GM23338 (cell line): ENCODE measurements at regions not wholly inside any gene's neighbourhood (a gene's known extent, or its start where the extent isn't known, plus 50 kb on each side); places are given as distances from the start of the nearest gene placed in this dataset.

Experiments used
- ATAC-seq: fragments of 200-7000 bp; cut with Tn5 transposase; 3 replicates; pipeline ENCODE4 v1.9.1; 2020
- DNase-seq: peaks from one replicate; pipeline ENCODE4 v3.0.0-alpha.2; 2015; ENCODE audit warnings: low spot score
- H2AFZ ChIP-seq: fragments of 200-600 bp; sonication (generic); 2 replicates; pipeline ENCODE4 v1.8.0; 2016; ENCODE audit warnings: antibody characterized with exemption, mild to moderate bottlenecking, moderate library complexity
- H3F3A ChIP-seq: fragments of 200-600 bp; sonication (generic); replicated peaks from 2 replicates; pipeline ENCODE4 v1.8.0; 2017; ENCODE audit warnings: antibody characterized with exemption, mixed run types, low read depth
- H3K27ac ChIP-seq: fragments of 200-600 bp; sonication (generic); 2 replicates; pipeline ENCODE4 v1.6.1; 2016; ENCODE audit warnings: low read depth
- H3K27me3 ChIP-seq: fragments of 200-600 bp; sonication (generic); 2 replicates; pipeline ENCODE4 v1.8.0; 2016; ENCODE audit warnings: mild to moderate bottlenecking, mixed run types, moderate library complexity; ENCODE audit not compliant: insufficient read depth
- H3K36me3 ChIP-seq: fragments of 200-600 bp; sonication (generic); 2 replicates; pipeline ENCODE4 v1.8.0; 2016; ENCODE audit warnings: mild to moderate bottlenecking; ENCODE audit not compliant: insufficient read depth
- H3K4me1 ChIP-seq: fragments of 200-600 bp; sonication (generic); 2 replicates; pipeline ENCODE4 v1.8.0; 2016; ENCODE audit warnings: mild to moderate bottlenecking, moderate library complexity; ENCODE audit not compliant: insufficient read depth
- H3K4me2 ChIP-seq: fragments of 200-600 bp; sonication (generic); 2 replicates; pipeline ENCODE4 v1.7.1; 2017; ENCODE audit warnings: mixed run types
- H3K4me3 ChIP-seq: fragments of 200-600 bp; sonication (generic); 2 replicates; pipeline ENCODE4 v1.6.1; 2016; ENCODE audit warnings: mixed run types
- H3K79me2 ChIP-seq: fragments of 200-600 bp; sonication (generic); replicated peaks from 2 replicates; pipeline ENCODE4 v1.8.0; 2017; ENCODE audit warnings: mild to moderate bottlenecking; ENCODE audit not compliant: insufficient read depth
- H3K9me2 ChIP-seq: fragments of 200-600 bp; sonication (generic); 2 replicates; pipeline ENCODE4 v1.8.0; 2017; ENCODE audit not compliant: insufficient read depth
- H4K20me1 ChIP-seq: fragments of 200-600 bp; sonication (generic); replicated peaks from 2 replicates; pipeline ENCODE4 v1.8.0; 2017; ENCODE audit warnings: mild to moderate bottlenecking; ENCODE audit not compliant: insufficient read depth
- H3K27ac Mint-ChIP-seq: 2 replicates; pipeline ENCODE4 v1.8.0; 2020; ENCODE audit warnings: inconsistent platforms, mild to moderate bottlenecking, moderate library complexity, mixed read lengths
- H3K27me3 Mint-ChIP-seq: 3 replicates; pipeline ENCODE4 v1.8.0; 2022; ENCODE audit warnings: low read depth, mild to moderate bottlenecking, moderate library complexity, mixed read lengths, inconsistent platforms; ENCODE audit not compliant: insufficient read depth, poor library complexity
- H3K36me3 Mint-ChIP-seq: 3 replicates; pipeline ENCODE4 v1.8.0; 2021; ENCODE audit warnings: low read depth, mild to moderate bottlenecking, inconsistent platforms, moderate library complexity, mixed read lengths
- H3K4me1 Mint-ChIP-seq: 3 replicates; pipeline ENCODE4 v1.8.0; 2020; ENCODE audit warnings: mild to moderate bottlenecking, inconsistent platforms, mixed read lengths
- H3K4me3 Mint-ChIP-seq: 3 replicates; pipeline ENCODE4 v1.8.0; 2021; ENCODE audit warnings: moderate library complexity, mild to moderate bottlenecking, inconsistent platforms, mixed read lengths
- H3K9me3 Mint-ChIP-seq: 3 replicates; pipeline ENCODE4 v1.8.0; 2020; ENCODE audit warnings: moderate library complexity, mild to moderate bottlenecking, inconsistent platforms, mixed read lengths
- CREB1 ChIP-seq: fragments of 250-450 bp; sonication (Bioruptor Pico); IDR thresholded peaks from 2 replicates; pipeline ENCODE4 v1.5.0; 2020; ENCODE audit warnings: low read depth, mild to moderate bottlenecking, moderate library complexity
- CTCF ChIP-seq, 2 experiments: fragments of 200-600 bp in 1 of 2; sonication (generic) in 1 of 2; conservative IDR thresholded peaks; 2 replicates each; pipeline versions ENCODE4 v1.5.1 to v1.6.1; 2016 to 2017; ENCODE audit warnings: antibody characterized with exemption in 2 of 2, low read depth in 2 of 2, mild to moderate bottlenecking in 2 of 2, moderate library complexity in 1 of 2
- ETS1 ChIP-seq: IDR thresholded peaks from 2 replicates; pipeline ENCODE4 v1.6.1; 2016; ENCODE audit warnings: antibody characterized with exemption
- EZH2 ChIP-seq: fragments of 200-600 bp; sonication (generic); IDR thresholded peaks from one replicate; pipeline ENCODE4 v1.8.0; 2017; ENCODE audit warnings: antibody characterized with exemption, mild to moderate bottlenecking, low read depth; ENCODE audit not compliant: unreplicated experiment
- EZH2phosphoT487 ChIP-seq: fragments of 200-600 bp; sonication (generic); IDR thresholded peaks from one replicate; pipeline ENCODE4 v1.8.1; 2018; ENCODE audit warnings: antibody characterized with exemption; ENCODE audit not compliant: unreplicated experiment
- JUNB ChIP-seq: IDR thresholded peaks from one replicate; pipeline ENCODE4 v1.6.1; 2016; ENCODE audit warnings: antibody characterized with exemption; ENCODE audit not compliant: unreplicated experiment
- NANOG ChIP-seq: IDR thresholded peaks from 2 replicates; pipeline ENCODE4 v1.6.1; 2016; ENCODE audit warnings: antibody characterized with exemption, borderline replicate concordance
- POLR2AphosphoS5 ChIP-seq: IDR thresholded peaks from 2 replicates; pipeline ENCODE4 v1.6.1; 2016; ENCODE audit warnings: antibody characterized with exemption, low read depth
- REST ChIP-seq: IDR thresholded peaks from one replicate; pipeline ENCODE4 v1.6.1; 2018; ENCODE audit warnings: antibody characterized with exemption; ENCODE audit not compliant: unreplicated experiment
- STAT1 ChIP-seq: IDR thresholded peaks from one replicate; pipeline ENCODE4 v1.6.1; 2016; ENCODE audit warnings: antibody characterized with exemption; ENCODE audit not compliant: unreplicated experiment
- ZNF114 ChIP-seq: fragments of 250-450 bp; sonication (Bioruptor Pico); IDR thresholded peaks from 2 replicates; pipeline ENCODE4 v1.5.0; 2020; ENCODE audit warnings: mild to moderate bottlenecking, moderate library complexity
- ZNF331 ChIP-seq: fragments of 250-450 bp; sonication (Bioruptor Pico); IDR thresholded peaks from 2 replicates; pipeline ENCODE4 v1.5.0; 2020; ENCODE audit warnings: low read depth, mild to moderate bottlenecking, moderate library complexity
- ZNF462 ChIP-seq: fragments of 250-450 bp; sonication (Bioruptor Pico); IDR thresholded peaks from 2 replicates; pipeline ENCODE4 v1.5.0; 2020; ENCODE audit warnings: mild to moderate bottlenecking, moderate library complexity

GRCh38 chr2:81545626-81546025 lies 1241.1 kb upstream of the LRRTM1 start:
- no peak overlapping the region for H3K4me2 ChIP-seq
- no peak overlapping the region for H2AFZ ChIP-seq
- no peaks in the 10 kb centered on the region for H3K27me3 ChIP-seq
- H3K9me3 Mint-ChIP-seq = no peaks in the 10 kb centered on the region
- DNase-seq = no peak
- no peaks in the 10 kb centered on the region for H3F3A ChIP-seq
- ATAC-seq = no peak
- no peaks in the 10 kb centered on the region for H3K79me2 ChIP-seq
- no peak overlapping the region for H3K27ac Mint-ChIP-seq
- H3K27ac ChIP-seq = no peak overlapping the region
- H3K4me1 Mint-ChIP-seq = peaks cover 4% of the 10 kb centered on the region
- H3K4me3 Mint-ChIP-seq = no peak overlapping the region
- no peaks in the 10 kb centered on the region for H3K36me3 ChIP-seq
- TF ChIP-seq ZNF462 (CRISPR knock-in tag) = no peak
- no peak for TF ChIP-seq ZNF331
- no peak for TF ChIP-seq ZNF114
- TF ChIP-seq ETS1 = no peak
- no peak for TF ChIP-seq REST
- no peak for TF ChIP-seq EZH2phosphoT487
- no peak for TF ChIP-seq EZH2
- no peak for TF ChIP-seq POLR2AphosphoS5
- TF ChIP-seq STAT1 = no peak
- TF ChIP-seq CTCF (conservative IDR thresholded peaks at IDR 0.05; ENCODE audit: low read depth in 2 of 2) = no peak
- TF ChIP-seq CREB1 (CRISPR knock-in tag) = no peak
- TF ChIP-seq NANOG = no peak
- TF ChIP-seq JUNB = no peak
- no peaks in the 10 kb centered on the region for H3K4me1 ChIP-seq
- H3K27me3 Mint-ChIP-seq = no peaks in the 10 kb centered on the region
- no peaks in the 10 kb centered on the region for H3K36me3 Mint-ChIP-seq
- H4K20me1 ChIP-seq = no peaks in the 10 kb centered on the region
- H3K4me3 ChIP-seq = no peak overlapping the region
- H3K9me2 ChIP-seq = no peaks in the 10 kb centered on the region
